Body of pancreas (tissue), 4 donors: ENCODE measurements at regions not wholly inside any gene's neighbourhood (a gene's known extent, or its start where the extent isn't known, plus 50 kb on each side); places are given as distances from the start of the nearest gene placed in this dataset.

Experiments used
- CTCF ChIP-seq, 7 experiments: fragments of 450-650 bp in 4 of 7; fragments of 200-600 bp in 3 of 7; sonication (generic) in 3 of 7; IDR thresholded peaks; one replicate each; pipeline ENCODE4 v1.5.1; 2016 to 2019; ENCODE audit warnings: antibody characterized with exemption in 7 of 7
- POLR2A ChIP-seq, 3 donors: fragments of 450-650 bp; IDR thresholded peaks; one replicate each; pipeline ENCODE4 v1.6.1; 2016; ENCODE audit warnings: antibody characterized with exemption in 3 of 3, mild to moderate bottlenecking in 2 of 3

GRCh38 chr14:81677736-81678135 lies 144.1 kb upstream of the SEL1L start:
- no peak for TF ChIP-seq CTCF (IDR thresholded peaks at IDR 0.05)
- TF ChIP-seq POLR2A (IDR thresholded peaks at IDR 0.05): no peak
